ENCODE measurements at regions not wholly inside any gene's neighbourhood (a gene's known extent, or its start where the extent isn't known, plus 50 kb on each side); places are given as distances from the start of the nearest gene placed in this dataset.
"Not testable (repeated sequence)": the region's sequence is repeated elsewhere in the genome, so short reads cannot be mapped to it uniquely, and the experiment has no call there.

GRCh38 chr5:85614489-85614888 lies 1003.3 kb upstream of the COX7C start:
- Histone ChIP-seq H2BK15ac (replicated peaks; ENCODE audit: low read depth) (no peak overlapping the region), H3K4me2 (ENCODE audit: low read length) (no peak overlapping the region), H3K4ac (ENCODE audit: low read depth, low read length) (no peak overlapping the region), H2BK120ac (ENCODE audit: low read depth, low read length) (no peak overlapping the region), H3K79me2 (ENCODE audit: control insufficient read depth, insufficient read depth, low read length) (no peaks in the 10 kb centered on the region), H2BK5ac (ENCODE audit: low read length) (no peak overlapping the region), H2AK5ac (ENCODE audit: low read length) (no peak overlapping the region), H3K79me1 (ENCODE audit: low read length) (no peaks in the 10 kb centered on the region), H3K4me1 (ENCODE audit: control insufficient read depth, low read depth, low read length) (no peaks in the 10 kb centered on the region), H3K23ac (ENCODE audit: low read length) (no peak overlapping the region), H3K4me3 (ENCODE audit: low read length) (no peak overlapping the region), H3K27me3 (ENCODE audit: insufficient read depth, low read length, poor library complexity) (no peaks in the 10 kb centered on the region), H3K18ac (ENCODE audit: low read length) (no peak overlapping the region), H3K9ac (ENCODE audit: low read length) (no peak overlapping the region), H3K27ac (ENCODE audit: low read depth, low read length) (no peak overlapping the region), H4K5ac (ENCODE audit: low read length) (no peak overlapping the region), H3K36me3 (ENCODE audit: control insufficient read depth, insufficient read depth, low read length) (no peaks in the 10 kb centered on the region), H3K56ac (ENCODE audit: low read length) (no peak overlapping the region), H4K8ac (ENCODE audit: low read depth, low read length) (no peak overlapping the region)
- DNase-seq = no peak
- no CpG with 5 or more reads among the region's 3 CpGs for WGBS (ENCODE audit: extremely low coverage, insufficient coverage, low lambda C conversion rate)

GRCh38 chr5:85621668-85622067 lies 996.1 kb upstream of the COX7C start:
- no peak overlapping the region for H4K5ac ChIP-seq (ENCODE audit: low read length)
- H3K4me1 ChIP-seq (ENCODE audit: control insufficient read depth, low read depth, low read length) = no peaks in the 10 kb centered on the region
- no CpG with 5 or more reads among the region's 2 CpGs for WGBS (ENCODE audit: extremely low coverage, insufficient coverage, low lambda C conversion rate)
- no peak overlapping the region for H3K23ac ChIP-seq (ENCODE audit: low read length)
- no peak overlapping the region for H3K9ac ChIP-seq (ENCODE audit: low read length)
- no peak overlapping the region for H2BK120ac ChIP-seq (ENCODE audit: low read depth, low read length)
- no peaks in the 10 kb centered on the region for H3K79me2 ChIP-seq (ENCODE audit: control insufficient read depth, insufficient read depth, low read length)
- no peak overlapping the region for H2BK5ac ChIP-seq (ENCODE audit: low read length)
- no peak overlapping the region for H3K4me2 ChIP-seq (ENCODE audit: low read length)
- no peak overlapping the region for H4K8ac ChIP-seq (ENCODE audit: low read depth, low read length)
- H3K79me1 ChIP-seq (ENCODE audit: low read length) = no peaks in the 10 kb centered on the region
- no peak overlapping the region for H2BK15ac ChIP-seq (replicated peaks; ENCODE audit: low read depth)
- no peak overlapping the region for H3K4me3 ChIP-seq (ENCODE audit: low read length)
- no peak overlapping the region for H3K27ac ChIP-seq (ENCODE audit: low read depth, low read length)
- H3K56ac ChIP-seq (ENCODE audit: low read length) = no peak overlapping the region
- DNase-seq = no peak
- no peak overlapping the region for H3K4ac ChIP-seq (ENCODE audit: low read depth, low read length)
- H3K36me3 ChIP-seq (ENCODE audit: control insufficient read depth, insufficient read depth, low read length) = no peaks in the 10 kb centered on the region
- H3K27me3 ChIP-seq (ENCODE audit: insufficient read depth, low read length, poor library complexity) = no peaks in the 10 kb centered on the region
- no peak overlapping the region for H2AK5ac ChIP-seq (ENCODE audit: low read length)
- H3K18ac ChIP-seq (ENCODE audit: low read length) = no peak overlapping the region

GRCh38 chr5:85628153-85628552 lies 989.6 kb upstream of the COX7C start:
- Histone ChIP-seq H4K8ac (ENCODE audit: low read depth, low read length) (no peak overlapping the region), H3K56ac (ENCODE audit: low read length) (no peak overlapping the region), H3K4me3 (ENCODE audit: low read length) (no peak overlapping the region), H3K79me1 (ENCODE audit: low read length) (no peaks in the 10 kb centered on the region), H3K18ac (ENCODE audit: low read length) (no peak overlapping the region), H4K5ac (ENCODE audit: low read length) (no peak overlapping the region), H2BK5ac (ENCODE audit: low read length) (no peak overlapping the region), H3K23ac (ENCODE audit: low read length) (no peak overlapping the region), H3K27me3 (ENCODE audit: insufficient read depth, low read length, poor library complexity) (no peaks in the 10 kb centered on the region), H3K36me3 (ENCODE audit: control insufficient read depth, insufficient read depth, low read length) (no peaks in the 10 kb centered on the region), H2AK5ac (ENCODE audit: low read length) (no peak overlapping the region), H2BK15ac (replicated peaks; ENCODE audit: low read depth) (no peak overlapping the region), H3K4me1 (ENCODE audit: control insufficient read depth, low read depth, low read length) (no peaks in the 10 kb centered on the region), H3K4me2 (ENCODE audit: low read length) (no peak overlapping the region), H2BK120ac (ENCODE audit: low read depth, low read length) (no peak overlapping the region), H3K79me2 (ENCODE audit: control insufficient read depth, insufficient read depth, low read length) (no peaks in the 10 kb centered on the region), H3K9ac (ENCODE audit: low read length) (no peak overlapping the region), H3K27ac (ENCODE audit: low read depth, low read length) (no peak overlapping the region), H3K4ac (ENCODE audit: low read depth, low read length) (no peak overlapping the region)
- no peak for DNase-seq

- not testable (repeated sequence) for H2AK5ac ChIP-seq (ENCODE audit: low read length); H3K27ac ChIP-seq (ENCODE audit: low read depth, low read length); H3K23ac ChIP-seq (ENCODE audit: low read length); H3K4me3 ChIP-seq (ENCODE audit: low read length); H3K36me3 ChIP-seq (ENCODE audit: control insufficient read depth, insufficient read depth, low read length); H3K4me1 ChIP-seq (ENCODE audit: control insufficient read depth, low read depth, low read length); H3K4ac ChIP-seq (ENCODE audit: low read depth, low read length); DNase-seq; H3K79me1 ChIP-seq (ENCODE audit: low read length); H3K4me2 ChIP-seq (ENCODE audit: low read length); H3K56ac ChIP-seq (ENCODE audit: low read length); H2BK15ac ChIP-seq (replicated peaks; ENCODE audit: low read depth); H4K5ac ChIP-seq (ENCODE audit: low read length); H2BK120ac ChIP-seq (ENCODE audit: low read depth, low read length); H3K9ac ChIP-seq (ENCODE audit: low read length); H3K18ac ChIP-seq (ENCODE audit: low read length); H3K27me3 ChIP-seq (ENCODE audit: insufficient read depth, low read length, poor library complexity); H4K8ac ChIP-seq (ENCODE audit: low read depth, low read length); H3K79me2 ChIP-seq (ENCODE audit: control insufficient read depth, insufficient read depth, low read length); H2BK5ac ChIP-seq (ENCODE audit: low read length)
- no CpG with 5 or more reads among the region's 25 CpGs for WGBS (ENCODE audit: extremely low coverage, insufficient coverage, low lambda C conversion rate)
Measured at GRCh38 chr5:85638495-85639125, 979.1 kb upstream of the COX7C start.

- Histone ChIP-seq H2BK5ac (ENCODE audit: low read length) (no peak overlapping the region), H3K56ac (ENCODE audit: low read length) (no peak overlapping the region), H3K27ac (ENCODE audit: low read depth, low read length) (no peak overlapping the region), H3K18ac (ENCODE audit: low read length) (no peak overlapping the region), H2BK15ac (replicated peaks; ENCODE audit: low read depth) (no peak overlapping the region), H3K27me3 (ENCODE audit: insufficient read depth, low read length, poor library complexity) (no peaks in the 10 kb centered on the region), H3K36me3 (ENCODE audit: control insufficient read depth, insufficient read depth, low read length) (no peaks in the 10 kb centered on the region), H3K9ac (ENCODE audit: low read length) (no peak overlapping the region), H2BK120ac (ENCODE audit: low read depth, low read length) (no peak overlapping the region), H3K79me2 (ENCODE audit: control insufficient read depth, insufficient read depth, low read length) (no peaks in the 10 kb centered on the region), H3K4me1 (ENCODE audit: control insufficient read depth, low read depth, low read length) (no peaks in the 10 kb centered on the region), H4K8ac (ENCODE audit: low read depth, low read length) (no peak overlapping the region), H3K4ac (ENCODE audit: low read depth, low read length) (no peak overlapping the region), H4K5ac (ENCODE audit: low read length) (no peak overlapping the region), H3K79me1 (ENCODE audit: low read length) (no peaks in the 10 kb centered on the region), H3K4me3 (ENCODE audit: low read length) (no peak overlapping the region), H2AK5ac (ENCODE audit: low read length) (no peak overlapping the region), H3K4me2 (ENCODE audit: low read length) (no peak overlapping the region), H3K23ac (ENCODE audit: low read length) (no peak overlapping the region)
- DNase-seq = no peak
- WGBS (ENCODE audit: extremely low coverage, insufficient coverage, low lambda C conversion rate) = 100% methylated on average over 1 of the region's 7 CpGs
Measured at GRCh38 chr5:85646036-85646435, 971.7 kb upstream of the COX7C start.

- Histone ChIP-seq H3K23ac (ENCODE audit: low read length) (no peak overlapping the region), H2BK120ac (ENCODE audit: low read depth, low read length) (no peak overlapping the region), H3K4me1 (ENCODE audit: control insufficient read depth, low read depth, low read length) (no peaks in the 10 kb centered on the region), H3K79me2 (ENCODE audit: control insufficient read depth, insufficient read depth, low read length) (no peaks in the 10 kb centered on the region), H3K27me3 (ENCODE audit: insufficient read depth, low read length, poor library complexity) (no peaks in the 10 kb centered on the region), H3K36me3 (ENCODE audit: control insufficient read depth, insufficient read depth, low read length) (no peaks in the 10 kb centered on the region), H3K4ac (ENCODE audit: low read depth, low read length) (no peak overlapping the region), H2AK5ac (ENCODE audit: low read length) (no peak overlapping the region), H3K56ac (ENCODE audit: low read length) (no peak overlapping the region), H3K27ac (ENCODE audit: low read depth, low read length) (no peak overlapping the region), H3K4me3 (ENCODE audit: low read length) (no peak overlapping the region), H3K9ac (ENCODE audit: low read length) (no peak overlapping the region), H3K18ac (ENCODE audit: low read length) (no peak overlapping the region), H4K5ac (ENCODE audit: low read length) (no peak overlapping the region), H3K79me1 (ENCODE audit: low read length) (no peaks in the 10 kb centered on the region), H3K4me2 (ENCODE audit: low read length) (no peak overlapping the region), H4K8ac (ENCODE audit: low read depth, low read length) (peak overlapping the region; percentile 76), H2BK5ac (ENCODE audit: low read length) (no peak overlapping the region), H2BK15ac (replicated peaks; ENCODE audit: low read depth) (no peak overlapping the region)
- no peak for DNase-seq
- no CpG with 5 or more reads among the region's 2 CpGs for WGBS (ENCODE audit: extremely low coverage, insufficient coverage, low lambda C conversion rate)
Measured at GRCh38 chr5:85646641-85647040, 971.1 kb upstream of the COX7C start.
